Panc1 (cell line): ENCODE measurements at regions not wholly inside any gene's neighbourhood (a gene's known extent, or its start where the extent isn't known, plus 50 kb on each side); places are given as distances from the start of the nearest gene placed in this dataset.

ENCODE experiments used
- POLR2AphosphoS5 ChIP-seq: IDR thresholded peaks from 2 replicates; pipeline ENCODE4 v1.6.1; 2012; ENCODE audit warnings: mild to moderate bottlenecking, low read depth, low read length, moderate library complexity
- TF ChIP-seq, protein P1 (sequence below): fragments of 450-650 bp; IDR thresholded peaks from 2 replicates; pipeline ENCODE4 v1.5.1; 2017; ENCODE audit warnings: mild to moderate bottlenecking
- TF ChIP-seq, protein P2 (sequence below), 2 experiments: IDR thresholded peaks; 2 replicates each; pipeline ENCODE4 v1.6.1; 2011 to 2012; ENCODE audit warnings: low read depth in 2 of 2, control low read depth in 1 of 2, low read length in 1 of 2, mild to moderate bottlenecking in 1 of 2, moderate library complexity in 1 of 2; ENCODE audit not compliant: insufficient read depth in 1 of 2

DNA sequence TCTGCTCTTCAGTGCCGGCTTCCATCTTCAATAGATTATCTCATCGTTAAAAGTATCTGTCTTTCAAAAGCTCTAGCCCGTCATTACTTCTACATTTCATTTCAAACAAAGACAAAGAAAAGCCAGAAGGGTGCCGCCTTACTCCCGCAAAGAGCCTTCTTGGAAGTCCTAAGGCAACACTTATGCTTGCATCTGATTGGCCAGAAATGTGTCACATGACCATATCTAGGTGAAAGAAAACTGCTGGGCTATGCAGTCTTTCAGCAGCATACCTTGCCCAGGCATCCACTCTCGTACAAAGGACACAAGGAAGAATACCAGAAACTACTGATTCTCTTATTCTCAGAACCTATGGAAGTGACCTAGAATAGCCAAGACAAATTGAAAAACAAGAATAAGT is 217.1 kb upstream of the SLC35G4 start:
- TF ChIP-seq, protein P1, sequence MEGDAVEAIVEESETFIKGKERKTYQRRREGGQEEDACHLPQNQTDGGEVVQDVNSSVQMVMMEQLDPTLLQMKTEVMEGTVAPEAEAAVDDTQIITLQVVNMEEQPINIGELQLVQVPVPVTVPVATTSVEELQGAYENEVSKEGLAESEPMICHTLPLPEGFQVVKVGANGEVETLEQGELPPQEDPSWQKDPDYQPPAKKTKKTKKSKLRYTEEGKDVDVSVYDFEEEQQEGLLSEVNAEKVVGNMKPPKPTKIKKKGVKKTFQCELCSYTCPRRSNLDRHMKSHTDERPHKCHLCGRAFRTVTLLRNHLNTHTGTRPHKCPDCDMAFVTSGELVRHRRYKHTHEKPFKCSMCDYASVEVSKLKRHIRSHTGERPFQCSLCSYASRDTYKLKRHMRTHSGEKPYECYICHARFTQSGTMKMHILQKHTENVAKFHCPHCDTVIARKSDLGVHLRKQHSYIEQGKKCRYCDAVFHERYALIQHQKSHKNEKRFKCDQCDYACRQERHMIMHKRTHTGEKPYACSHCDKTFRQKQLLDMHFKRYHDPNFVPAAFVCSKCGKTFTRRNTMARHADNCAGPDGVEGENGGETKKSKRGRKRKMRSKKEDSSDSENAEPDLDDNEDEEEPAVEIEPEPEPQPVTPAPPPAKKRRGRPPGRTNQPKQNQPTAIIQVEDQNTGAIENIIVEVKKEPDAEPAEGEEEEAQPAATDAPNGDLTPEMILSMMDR, result no peak
- TF ChIP-seq, protein P2, sequence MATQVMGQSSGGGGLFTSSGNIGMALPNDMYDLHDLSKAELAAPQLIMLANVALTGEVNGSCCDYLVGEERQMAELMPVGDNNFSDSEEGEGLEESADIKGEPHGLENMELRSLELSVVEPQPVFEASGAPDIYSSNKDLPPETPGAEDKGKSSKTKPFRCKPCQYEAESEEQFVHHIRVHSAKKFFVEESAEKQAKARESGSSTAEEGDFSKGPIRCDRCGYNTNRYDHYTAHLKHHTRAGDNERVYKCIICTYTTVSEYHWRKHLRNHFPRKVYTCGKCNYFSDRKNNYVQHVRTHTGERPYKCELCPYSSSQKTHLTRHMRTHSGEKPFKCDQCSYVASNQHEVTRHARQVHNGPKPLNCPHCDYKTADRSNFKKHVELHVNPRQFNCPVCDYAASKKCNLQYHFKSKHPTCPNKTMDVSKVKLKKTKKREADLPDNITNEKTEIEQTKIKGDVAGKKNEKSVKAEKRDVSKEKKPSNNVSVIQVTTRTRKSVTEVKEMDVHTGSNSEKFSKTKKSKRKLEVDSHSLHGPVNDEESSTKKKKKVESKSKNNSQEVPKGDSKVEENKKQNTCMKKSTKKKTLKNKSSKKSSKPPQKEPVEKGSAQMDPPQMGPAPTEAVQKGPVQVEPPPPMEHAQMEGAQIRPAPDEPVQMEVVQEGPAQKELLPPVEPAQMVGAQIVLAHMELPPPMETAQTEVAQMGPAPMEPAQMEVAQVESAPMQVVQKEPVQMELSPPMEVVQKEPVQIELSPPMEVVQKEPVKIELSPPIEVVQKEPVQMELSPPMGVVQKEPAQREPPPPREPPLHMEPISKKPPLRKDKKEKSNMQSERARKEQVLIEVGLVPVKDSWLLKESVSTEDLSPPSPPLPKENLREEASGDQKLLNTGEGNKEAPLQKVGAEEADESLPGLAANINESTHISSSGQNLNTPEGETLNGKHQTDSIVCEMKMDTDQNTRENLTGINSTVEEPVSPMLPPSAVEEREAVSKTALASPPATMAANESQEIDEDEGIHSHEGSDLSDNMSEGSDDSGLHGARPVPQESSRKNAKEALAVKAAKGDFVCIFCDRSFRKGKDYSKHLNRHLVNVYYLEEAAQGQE (IDR thresholded peaks at IDR 0.05; ENCODE audit: insufficient read depth in 1 of 2, low read depth in 2 of 2, low read length in 1 of 2), result no peak
- TF ChIP-seq POLR2AphosphoS5, result no peak
